ENCODE measurements at regions not wholly inside any gene's neighbourhood (a gene's known extent, or its start where the extent isn't known, plus 50 kb on each side); places are given as distances from the start of the nearest gene placed in this dataset.

GRCh38 chr15:96266456-96266855, 64.0 kb upstream of the NR2F2 start:
- TF ChIP-seq CTCF (IDR thresholded peaks at IDR 0.05) = no peak
- TF ChIP-seq POLR2AphosphoS5 (IDR thresholded peaks at IDR 0.05) = no peak
- TF ChIP-seq EP300 (IDR thresholded peaks at IDR 0.05) = no peak
- no peak for TF ChIP-seq POLR2A (IDR thresholded peaks at IDR 0.05)

All from suprapubic skin (tissue), 4 donors.